Effector CD4-positive, alpha-beta T cell (primary cell): ENCODE measurements at regions not wholly inside any gene's neighbourhood (a gene's known extent, or its start where the extent isn't known, plus 50 kb on each side); places are given as distances from the start of the nearest gene placed in this dataset.

ENCODE experiments used
- DNase-seq: peaks from one replicate; pipeline ENCODE4 v3.0.0-alpha.2; 2020

- DNase-seq: no peak
These were observed 418.2 kb downstream of the VRK1 start for GRCh38 chr14:97215263-97215969.

GRCh38 chr14:97217111-97217885, 420.1 kb downstream of the VRK1 start:
- DNase-seq: no peak

- no peak for DNase-seq
These were observed 421.1 kb downstream of the VRK1 start for GRCh38 chr14:97218274-97218673.

GRCh38 chr14:97218691-97219430, 421.7 kb downstream of the VRK1 start:
- no peak for DNase-seq

- DNase-seq: no peak
These were observed 422.3 kb downstream of the VRK1 start for GRCh38 chr14:97219431-97220017.

- no peak for DNase-seq
These were observed 424.5 kb downstream of the VRK1 start for GRCh38 chr14:97221572-97222285.

GRCh38 chr14:97224016-97224415, 426.8 kb downstream of the VRK1 start:
- no peak for DNase-seq

- no peak for DNase-seq
These were observed 432.9 kb downstream of the VRK1 start for GRCh38 chr14:97230051-97230450.

- DNase-seq: no peak
These were observed 436.3 kb downstream of the VRK1 start for GRCh38 chr14:97233319-97233985.

- no peak for DNase-seq
These were observed 449.5 kb downstream of the VRK1 start for GRCh38 chr14:97246648-97247047.

GRCh38 chr14:97248973-97249372, 451.8 kb downstream of the VRK1 start:
- DNase-seq: no peak

GRCh38 chr14:97250931-97251330, 453.7 kb downstream of the VRK1 start:
- no peak for DNase-seq

GRCh38 chr14:97251491-97252155, 454.4 kb downstream of the VRK1 start:
- no peak for DNase-seq

- no peak for DNase-seq
These were observed 456.6 kb downstream of the VRK1 start for GRCh38 chr14:97253756-97254155.

- DNase-seq: no peak
These were observed 465.2 kb downstream of the VRK1 start for GRCh38 chr14:97262336-97262735.

GRCh38 chr14:97264516-97265230, 467.5 kb downstream of the VRK1 start:
- no peak for DNase-seq

GRCh38 chr14:97266653-97267052, 469.5 kb downstream of the VRK1 start:
- DNase-seq: no peak

- DNase-seq: no peak
These were observed 470.3 kb downstream of the VRK1 start for GRCh38 chr14:97267509-97267908.

GRCh38 chr14:97268097-97268496, 470.9 kb downstream of the VRK1 start:
- DNase-seq: no peak

GRCh38 chr14:97270308-97270707, 473.1 kb downstream of the VRK1 start:
- DNase-seq: no peak
